ENCODE measurements at regions not wholly inside any gene's neighbourhood (a gene's known extent, or its start where the extent isn't known, plus 50 kb on each side); places are given as distances from the start of the nearest gene placed in this dataset.

DNA sequence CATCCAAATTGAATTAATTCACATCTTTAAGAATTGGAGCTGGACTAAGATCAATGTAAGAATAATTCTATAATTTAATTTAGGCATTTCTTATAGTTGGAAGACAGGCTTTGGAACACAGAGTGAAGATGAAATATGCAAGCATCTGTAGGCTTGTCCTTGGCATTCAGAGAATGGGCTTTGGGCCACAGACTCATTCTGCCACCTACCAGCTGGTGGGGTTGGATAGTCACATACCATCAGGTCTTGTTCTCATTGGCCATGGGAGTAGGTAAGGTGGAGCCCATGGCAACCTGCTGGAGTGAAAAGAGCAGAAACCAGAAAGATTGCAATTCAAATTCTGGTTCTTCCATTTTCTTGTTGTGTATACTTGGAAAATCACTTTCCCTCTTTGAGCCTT, 300.3 kb downstream of the CYRIA start:
- TF ChIP-seq, protein P1, sequence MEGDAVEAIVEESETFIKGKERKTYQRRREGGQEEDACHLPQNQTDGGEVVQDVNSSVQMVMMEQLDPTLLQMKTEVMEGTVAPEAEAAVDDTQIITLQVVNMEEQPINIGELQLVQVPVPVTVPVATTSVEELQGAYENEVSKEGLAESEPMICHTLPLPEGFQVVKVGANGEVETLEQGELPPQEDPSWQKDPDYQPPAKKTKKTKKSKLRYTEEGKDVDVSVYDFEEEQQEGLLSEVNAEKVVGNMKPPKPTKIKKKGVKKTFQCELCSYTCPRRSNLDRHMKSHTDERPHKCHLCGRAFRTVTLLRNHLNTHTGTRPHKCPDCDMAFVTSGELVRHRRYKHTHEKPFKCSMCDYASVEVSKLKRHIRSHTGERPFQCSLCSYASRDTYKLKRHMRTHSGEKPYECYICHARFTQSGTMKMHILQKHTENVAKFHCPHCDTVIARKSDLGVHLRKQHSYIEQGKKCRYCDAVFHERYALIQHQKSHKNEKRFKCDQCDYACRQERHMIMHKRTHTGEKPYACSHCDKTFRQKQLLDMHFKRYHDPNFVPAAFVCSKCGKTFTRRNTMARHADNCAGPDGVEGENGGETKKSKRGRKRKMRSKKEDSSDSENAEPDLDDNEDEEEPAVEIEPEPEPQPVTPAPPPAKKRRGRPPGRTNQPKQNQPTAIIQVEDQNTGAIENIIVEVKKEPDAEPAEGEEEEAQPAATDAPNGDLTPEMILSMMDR (IDR thresholded peaks at IDR 0.05): no peak
- TF ChIP-seq POLR2A (IDR thresholded peaks at IDR 0.05): no peak

All from gastroesophageal sphincter (tissue), 3 donors.